ENCODE measurements at regions not wholly inside any gene's neighbourhood (a gene's known extent, or its start where the extent isn't known, plus 50 kb on each side); places are given as distances from the start of the nearest gene placed in this dataset.

- Histone ChIP-seq H3K9me3 (no peaks in the 10 kb centered on the region), H3K27me3 (replicated peaks; ENCODE audit: insufficient read depth) (no peaks in the 10 kb centered on the region), H3K4me1 (replicated peaks) (peaks cover 4% of the 10 kb centered on the region), H3K4me3 (no peak overlapping the region), H3K36me3 (no peaks in the 10 kb centered on the region), H3K27ac (no peak overlapping the region)
- intact Hi-C loops (cut with DNase I), result no loop called here
- WGBS, result 91% methylated on average over 7 of the region's 7 CpGs
- DNase-seq (ENCODE audit: low spot score), result no peak
- TF ChIP-seq POLR2A (IDR thresholded peaks at IDR 0.05) (no peak), POLR2AphosphoS5 (IDR thresholded peaks at IDR 0.05) (no peak), CTCF (IDR thresholded peaks at IDR 0.05) (no peak)
Observed at GRCh38 chr2:212938144-212938793, 213.1 kb downstream of the IKZF2 start.

DNA sequence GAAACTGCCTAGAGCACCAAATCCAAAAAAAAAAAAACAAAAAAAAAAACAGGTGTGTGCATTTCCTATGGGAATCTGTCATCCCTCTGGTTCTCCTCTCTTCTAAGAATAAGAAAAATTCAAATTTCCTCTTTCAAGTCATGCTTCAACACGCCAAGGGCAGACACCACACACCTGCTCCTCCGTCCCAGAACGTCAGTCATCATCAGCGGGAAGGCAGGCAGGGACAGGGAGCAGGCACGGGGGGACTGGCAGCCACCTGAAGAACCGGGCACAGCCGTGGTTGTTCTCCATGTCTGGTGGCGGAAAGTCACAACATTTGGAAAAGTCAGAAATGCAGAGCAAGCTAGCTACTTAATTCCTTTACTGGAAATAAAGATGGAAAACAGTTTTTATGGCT is 214.8 kb downstream of the IKZF2 start:
- no peaks in the 10 kb centered on the region for H3K36me3 ChIP-seq
- H3K4me1 ChIP-seq (replicated peaks), result peaks cover 4% of the 10 kb centered on the region
- no peaks in the 10 kb centered on the region for H3K9me3 ChIP-seq
- TF ChIP-seq POLR2A (IDR thresholded peaks at IDR 0.05) (no peak), POLR2AphosphoS5 (IDR thresholded peaks at IDR 0.05) (no peak), CTCF (IDR thresholded peaks at IDR 0.05) (no peak)
- DNase-seq (ENCODE audit: low spot score), result peak; percentile 26
- no peak overlapping the region for H3K27ac ChIP-seq
- intact Hi-C loops (cut with DNase I), result no loop called here
- no peaks in the 10 kb centered on the region for H3K27me3 ChIP-seq (replicated peaks; ENCODE audit: insufficient read depth)
- H3K4me3 ChIP-seq, result no peak overlapping the region
- 54% methylated on average over 8 of the region's 8 CpGs for WGBS

DNA sequence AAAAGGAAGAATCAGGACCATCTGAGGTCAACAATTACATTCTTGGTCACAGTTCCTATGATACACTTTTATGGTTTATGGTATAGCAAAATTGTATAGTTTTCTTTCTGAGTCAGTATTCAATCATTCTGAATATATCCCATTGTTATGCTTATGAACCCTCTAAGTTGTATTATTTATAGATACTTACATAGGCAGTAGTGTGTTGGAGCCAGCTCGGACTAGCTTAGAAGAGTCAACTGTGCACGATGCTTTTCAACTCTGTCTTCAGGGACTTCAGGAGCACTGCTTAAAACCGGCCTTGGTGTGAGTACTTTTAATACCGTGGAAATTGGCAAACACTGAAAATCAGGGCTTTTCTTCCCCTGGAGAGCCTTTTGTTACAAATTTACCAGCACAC is 215.7 kb downstream of the IKZF2 start:
- H3K9me3 ChIP-seq, result no peaks in the 10 kb centered on the region
- H3K36me3 ChIP-seq, result no peaks in the 10 kb centered on the region
- no peaks in the 10 kb centered on the region for H3K27me3 ChIP-seq (replicated peaks; ENCODE audit: insufficient read depth)
- H3K4me1 ChIP-seq (replicated peaks), result peaks cover 4% of the 10 kb centered on the region
- H3K4me3 ChIP-seq, result no peak overlapping the region
- 40% methylated on average over 4 of the region's 4 CpGs for WGBS
- no peak overlapping the region for H3K27ac ChIP-seq
- intact Hi-C loops (cut with DNase I), result no loop called here
- TF ChIP-seq CTCF (IDR thresholded peaks at IDR 0.05) (no peak), POLR2A (IDR thresholded peaks at IDR 0.05) (no peak), POLR2AphosphoS5 (IDR thresholded peaks at IDR 0.05) (no peak)
- no peak for DNase-seq (ENCODE audit: low spot score)

GRCh38 chr2:212931271-212931670 is 220.1 kb downstream of the IKZF2 start:
- intact Hi-C loops (cut with DNase I), result no loop called here

More at GRCh38 chr2:212931271-212931670, 220.1 kb downstream of the IKZF2 start:
- WGBS, result 88% methylated on average over 5 of the region's 5 CpGs
- DNase-seq (ENCODE audit: low spot score), result no peak
- no peaks in the 10 kb centered on the region for H3K4me1 ChIP-seq (replicated peaks)
- no peak overlapping the region for H3K27ac ChIP-seq
- H3K36me3 ChIP-seq, result no peaks in the 10 kb centered on the region
- H3K27me3 ChIP-seq (replicated peaks; ENCODE audit: insufficient read depth), result no peaks in the 10 kb centered on the region
- no peak overlapping the region for H3K4me3 ChIP-seq
- TF ChIP-seq POLR2A (IDR thresholded peaks at IDR 0.05) (no peak), POLR2AphosphoS5 (IDR thresholded peaks at IDR 0.05) (no peak), CTCF (IDR thresholded peaks at IDR 0.05) (no peak)
- no peaks in the 10 kb centered on the region for H3K9me3 ChIP-seq

Data from prostate gland (tissue), 2 donors.